Gastroesophageal sphincter (tissue), 3 donors: ENCODE measurements at regions not wholly inside any gene's neighbourhood (a gene's known extent, or its start where the extent isn't known, plus 50 kb on each side); places are given as distances from the start of the nearest gene placed in this dataset.

ENCODE experiments used
- CTCF ChIP-seq, 4 experiments: fragments of 200-600 bp in 2 of 4; fragments of 450-650 bp in 2 of 4; sonication (generic) in 1 of 4; IDR thresholded peaks; one replicate each; pipeline ENCODE4 v1.5.1; 2017 to 2019; ENCODE audit warnings: antibody characterized with exemption in 4 of 4, mild to moderate bottlenecking in 2 of 4, moderate library complexity in 2 of 4
- POLR2AphosphoS5 ChIP-seq: sonication (generic); formaldehyde crosslinking; IDR thresholded peaks from one replicate; pipeline ENCODE4 v1.6.1; 2017; ENCODE audit warnings: antibody characterized with exemption

GRCh38 chr19:29111576-29111975, 101.4 kb downstream of the UQCRFS1 start:
- TF ChIP-seq POLR2AphosphoS5 (no peak), CTCF (IDR thresholded peaks at IDR 0.05) (no peak)
